ENCODE measurements at regions not wholly inside any gene's neighbourhood (a gene's known extent, or its start where the extent isn't known, plus 50 kb on each side); places are given as distances from the start of the nearest gene placed in this dataset.

DNA sequence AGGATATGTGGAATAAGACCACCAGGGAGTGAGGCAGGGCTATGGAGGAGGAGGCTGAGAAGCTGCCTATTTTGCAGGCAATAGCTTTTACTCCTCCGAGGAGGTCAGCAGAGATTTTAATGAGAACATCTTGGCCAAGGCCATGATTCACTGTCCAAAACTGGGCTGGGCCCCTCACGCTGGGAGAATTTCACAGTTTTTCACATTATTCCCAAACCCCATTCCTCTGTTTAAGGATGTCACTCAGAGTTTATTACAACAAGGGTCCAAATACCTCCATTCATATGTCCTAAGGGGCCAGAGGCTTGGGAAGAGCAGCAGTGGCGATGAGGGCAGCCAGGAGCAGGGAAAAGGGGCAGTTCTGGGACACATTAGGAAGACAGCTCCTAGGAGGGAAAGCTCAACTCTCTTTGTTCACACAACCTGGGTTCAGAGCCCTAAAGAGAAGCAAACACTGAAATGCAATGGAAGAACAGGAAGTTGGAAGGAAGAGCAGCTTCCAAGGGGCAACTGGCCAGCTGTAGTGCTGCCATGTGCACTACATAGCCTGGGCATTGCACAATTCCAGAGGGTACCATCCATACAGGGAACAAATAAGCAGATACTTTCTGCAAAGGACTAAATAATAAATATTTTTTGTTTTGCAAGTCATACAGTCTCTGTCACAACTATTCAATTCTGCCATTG, 283.2 kb downstream of the NUAK1 start:
- no peak for TF ChIP-seq ZFX (IDR thresholded peaks at IDR 0.05)
- TF ChIP-seq POLR2AphosphoS5 (IDR thresholded peaks at IDR 0.05; ENCODE audit: low read depth, low read length): no peak
- no peak for TF ChIP-seq CTCF (IDR thresholded peaks at IDR 0.05 in 2 of 3, conservative IDR thresholded peaks at IDR 0.05 in 1 of 3; ENCODE audit: borderline replicate concordance in 1 of 3, insufficient read depth in 1 of 3, low read depth in 2 of 3, low read length in 2 of 3)
- TF ChIP-seq ATF3 (IDR thresholded peaks at IDR 0.05): no peak
- TF ChIP-seq SIN3A (IDR thresholded peaks at IDR 0.05; ENCODE audit: low read depth): no peak
- TF ChIP-seq SP1 (IDR thresholded peaks at IDR 0.05; ENCODE audit: low read depth): no peak
- TF ChIP-seq POLR2A (IDR thresholded peaks at IDR 0.05; ENCODE audit: borderline replicate concordance, extremely low read depth, insufficient read depth, insufficient read length): no peak
- TF ChIP-seq, protein P1, sequence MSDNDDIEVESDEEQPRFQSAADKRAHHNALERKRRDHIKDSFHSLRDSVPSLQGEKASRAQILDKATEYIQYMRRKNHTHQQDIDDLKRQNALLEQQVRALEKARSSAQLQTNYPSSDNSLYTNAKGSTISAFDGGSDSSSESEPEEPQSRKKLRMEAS (IDR thresholded peaks at IDR 0.05): no peak
- TF ChIP-seq EZH2 (IDR thresholded peaks at IDR 0.05): no peak
- TF ChIP-seq SRF (IDR thresholded peaks at IDR 0.05; ENCODE audit: low read depth): no peak
- no peak for TF ChIP-seq CEBPB (IDR thresholded peaks at IDR 0.05; ENCODE audit: low read depth)
- TF ChIP-seq RAD21 (IDR thresholded peaks at IDR 0.05; ENCODE audit: low read depth): no peak
